Left ventricle myocardium inferior (tissue), 1 donor: ENCODE measurements at regions not wholly inside any gene's neighbourhood (a gene's known extent, or its start where the extent isn't known, plus 50 kb on each side); places are given as distances from the start of the nearest gene placed in this dataset.

Experiments
- DNase-seq: peaks from one replicate; pipeline ENCODE4 v3.0.0-alpha.2; 2020
- H3K27ac ChIP-seq: fragments of 200-600 bp; replicated peaks from 2 replicates; pipeline ENCODE4 v1.8.0; 2021
- H3K27me3 ChIP-seq: fragments of 200-600 bp; 2 replicates; pipeline ENCODE4 v1.8.0; 2021; ENCODE audit warnings: low read depth
- H3K36me3 ChIP-seq: fragments of 200-600 bp; 2 replicates; pipeline ENCODE4 v1.8.0; 2021
- H3K4me1 ChIP-seq: fragments of 200-600 bp; 2 replicates; pipeline ENCODE4 v1.8.0; 2021
- H3K4me3 ChIP-seq: fragments of 200-600 bp; 2 replicates; pipeline ENCODE4 v1.8.0; 2021; ENCODE audit warnings: mild to moderate bottlenecking, moderate library complexity
- H3K9me3 ChIP-seq: fragments of 200-600 bp; replicated peaks from 2 replicates; pipeline ENCODE4 v1.8.0; 2021
- intact Hi-C: fragments of 100-400 bp; cut with micrococcal nuclease; formaldehyde crosslinking; loops from one replicate; pipeline ENCODE4 v1.11.0; 2022
- TF ChIP-seq, protein P1 (sequence below): fragments of 200-600 bp; IDR thresholded peaks from 2 replicates; pipeline ENCODE4 v1.8.0; 2021; ENCODE audit warnings: antibody characterized with exemption, mild to moderate bottlenecking, borderline replicate concordance
- donor health status: DM: no; HTN: yes; CAD: no; lungs with severe emphysema.

GRCh38 chr12:80045594-80045993 is 53.7 kb upstream of the OTOGL start:
- Histone ChIP-seq H3K27ac (no peak overlapping the region), H3K4me1 (no peaks in the 10 kb centered on the region), H3K36me3 (no peaks in the 10 kb centered on the region), H3K4me3 (no peak overlapping the region), H3K27me3 (no peaks in the 10 kb centered on the region), H3K9me3 (no peaks in the 10 kb centered on the region)
- DNase-seq: no peak
- TF ChIP-seq, protein P1, sequence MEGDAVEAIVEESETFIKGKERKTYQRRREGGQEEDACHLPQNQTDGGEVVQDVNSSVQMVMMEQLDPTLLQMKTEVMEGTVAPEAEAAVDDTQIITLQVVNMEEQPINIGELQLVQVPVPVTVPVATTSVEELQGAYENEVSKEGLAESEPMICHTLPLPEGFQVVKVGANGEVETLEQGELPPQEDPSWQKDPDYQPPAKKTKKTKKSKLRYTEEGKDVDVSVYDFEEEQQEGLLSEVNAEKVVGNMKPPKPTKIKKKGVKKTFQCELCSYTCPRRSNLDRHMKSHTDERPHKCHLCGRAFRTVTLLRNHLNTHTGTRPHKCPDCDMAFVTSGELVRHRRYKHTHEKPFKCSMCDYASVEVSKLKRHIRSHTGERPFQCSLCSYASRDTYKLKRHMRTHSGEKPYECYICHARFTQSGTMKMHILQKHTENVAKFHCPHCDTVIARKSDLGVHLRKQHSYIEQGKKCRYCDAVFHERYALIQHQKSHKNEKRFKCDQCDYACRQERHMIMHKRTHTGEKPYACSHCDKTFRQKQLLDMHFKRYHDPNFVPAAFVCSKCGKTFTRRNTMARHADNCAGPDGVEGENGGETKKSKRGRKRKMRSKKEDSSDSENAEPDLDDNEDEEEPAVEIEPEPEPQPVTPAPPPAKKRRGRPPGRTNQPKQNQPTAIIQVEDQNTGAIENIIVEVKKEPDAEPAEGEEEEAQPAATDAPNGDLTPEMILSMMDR: no peak
- intact Hi-C loops: no loop called here

- no peak overlapping the region for H3K4me3 ChIP-seq
- no peaks in the 10 kb centered on the region for H3K9me3 ChIP-seq
- no peaks in the 10 kb centered on the region for H3K4me1 ChIP-seq
- H3K27ac ChIP-seq: no peak overlapping the region
- TF ChIP-seq, protein P1: no peak
- intact Hi-C loops: no loop called here
- DNase-seq: no peak
- H3K36me3 ChIP-seq: no peaks in the 10 kb centered on the region
- no peaks in the 10 kb centered on the region for H3K27me3 ChIP-seq
These were observed 54.7 kb upstream of the OTOGL start for GRCh38 chr12:80044694-80045046.

- Histone ChIP-seq H3K27me3 (no peaks in the 10 kb centered on the region), H3K27ac (no peak overlapping the region), H3K4me1 (no peaks in the 10 kb centered on the region), H3K36me3 (no peaks in the 10 kb centered on the region), H3K4me3 (no peak overlapping the region), H3K9me3 (peaks cover 5% of the 10 kb centered on the region)
- no peak for DNase-seq
- intact Hi-C loops: no loop called here
- TF ChIP-seq, protein P1: no peak
These were observed 57.6 kb upstream of the OTOGL start for GRCh38 chr12:80041692-80042091.

DNA sequence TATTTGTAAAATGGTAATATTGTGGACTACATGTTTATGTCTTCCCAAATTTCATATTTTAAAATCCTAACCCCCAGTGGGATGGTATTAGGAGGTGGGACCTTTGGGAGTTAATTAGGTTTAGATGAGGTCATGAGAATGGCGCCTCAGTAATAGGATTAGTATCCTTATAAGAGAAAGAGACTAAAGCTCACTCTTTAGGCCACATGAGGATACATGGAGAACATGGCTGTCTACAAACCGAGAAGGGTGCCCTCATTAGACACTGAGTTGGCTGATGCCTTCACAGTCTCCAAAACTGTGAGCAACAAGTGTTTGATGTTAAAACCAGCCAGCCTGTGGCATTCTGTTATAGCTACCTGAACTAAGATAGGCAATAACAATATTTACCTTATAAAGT is 58.3 kb upstream of the OTOGL start:
- no peak for DNase-seq
- H3K4me1 ChIP-seq: no peaks in the 10 kb centered on the region
- TF ChIP-seq, protein P1: no peak
- H3K27me3 ChIP-seq: no peaks in the 10 kb centered on the region
- intact Hi-C loops: no loop called here
- no peak overlapping the region for H3K4me3 ChIP-seq
- peaks cover 8% of the 10 kb centered on the region for H3K9me3 ChIP-seq
- no peaks in the 10 kb centered on the region for H3K36me3 ChIP-seq
- no peak overlapping the region for H3K27ac ChIP-seq

GRCh38 chr12:80040075-80040738 is 59.1 kb upstream of the OTOGL start:
- DNase-seq: no peak
- Histone ChIP-seq H3K27ac (no peak overlapping the region), H3K9me3 (peaks cover 8% of the 10 kb centered on the region), H3K36me3 (no peaks in the 10 kb centered on the region), H3K4me3 (no peak overlapping the region), H3K4me1 (no peaks in the 10 kb centered on the region), H3K27me3 (no peaks in the 10 kb centered on the region)
- intact Hi-C loops: no loop called here
- TF ChIP-seq, protein P1: no peak
